ENCODE measurements at regions not wholly inside any gene's neighbourhood (a gene's known extent, or its start where the extent isn't known, plus 50 kb on each side); places are given as distances from the start of the nearest gene placed in this dataset.

GRCh38 chr6:22656706-22657351, 87.5 kb downstream of the HDGFL1 start:
- TF ChIP-seq CTCF (IDR thresholded peaks at IDR 0.05; ENCODE audit: poor library complexity) (no peak), EZH2 (IDR thresholded peaks at IDR 0.05; ENCODE audit: borderline replicate concordance) (no peak)
